ENCODE measurements at regions not wholly inside any gene's neighbourhood (a gene's known extent, or its start where the extent isn't known, plus 50 kb on each side); places are given as distances from the start of the nearest gene placed in this dataset.

- Histone ChIP-seq H3K4me3 (ENCODE audit: low read depth, low read length) (no peak overlapping the region), H3K27ac (no peak overlapping the region), H3K9me3 (ENCODE audit: severe bottlenecking) (no peaks in the 10 kb centered on the region), H3K27me3 (ENCODE audit: insufficient read depth, low read depth, severe bottlenecking) (no peaks in the 10 kb centered on the region), H3K36me3 (no peaks in the 10 kb centered on the region)
- DNase-seq = no peak
- TF ChIP-seq CTCF (IDR thresholded peaks at IDR 0.05; ENCODE audit: low read depth, low read length) = no peak
Measured at GRCh38 chr6:71592643-71593042, 293.7 kb upstream of the RIMS1 start.

- DNase-seq = no peak
- no peak for TF ChIP-seq CTCF (IDR thresholded peaks at IDR 0.05; ENCODE audit: low read depth, low read length)
- Histone ChIP-seq H3K4me3 (ENCODE audit: low read depth, low read length) (no peak overlapping the region), H3K27ac (no peak overlapping the region), H3K27me3 (ENCODE audit: insufficient read depth, low read depth, severe bottlenecking) (no peaks in the 10 kb centered on the region), H3K9me3 (ENCODE audit: severe bottlenecking) (no peaks in the 10 kb centered on the region), H3K36me3 (no peaks in the 10 kb centered on the region)
Measured at GRCh38 chr6:71599359-71599758, 287.0 kb upstream of the RIMS1 start.

GRCh38 chr6:71602385-71603007 is 283.9 kb upstream of the RIMS1 start:
- H3K27ac ChIP-seq = no peak overlapping the region
- no peaks in the 10 kb centered on the region for H3K36me3 ChIP-seq
- H3K4me3 ChIP-seq (ENCODE audit: low read depth, low read length) = no peak overlapping the region
- no peaks in the 10 kb centered on the region for H3K9me3 ChIP-seq (ENCODE audit: severe bottlenecking)
- no peaks in the 10 kb centered on the region for H3K27me3 ChIP-seq (ENCODE audit: insufficient read depth, low read depth, severe bottlenecking)
- TF ChIP-seq CTCF (IDR thresholded peaks at IDR 0.05; ENCODE audit: low read depth, low read length) = no peak
- DNase-seq = no peak

GRCh38 chr6:71603021-71603420 is 283.3 kb upstream of the RIMS1 start:
- TF ChIP-seq CTCF (IDR thresholded peaks at IDR 0.05; ENCODE audit: low read depth, low read length) = no peak
- DNase-seq = no peak
- H3K27ac ChIP-seq = no peak overlapping the region
- no peaks in the 10 kb centered on the region for H3K36me3 ChIP-seq
- no peaks in the 10 kb centered on the region for H3K9me3 ChIP-seq (ENCODE audit: severe bottlenecking)
- no peak overlapping the region for H3K4me3 ChIP-seq (ENCODE audit: low read depth, low read length)
- no peaks in the 10 kb centered on the region for H3K27me3 ChIP-seq (ENCODE audit: insufficient read depth, low read depth, severe bottlenecking)

- DNase-seq = no peak
- Histone ChIP-seq H3K27ac (no peak overlapping the region), H3K9me3 (ENCODE audit: severe bottlenecking) (no peaks in the 10 kb centered on the region), H3K4me3 (ENCODE audit: low read depth, low read length) (no peak overlapping the region), H3K36me3 (no peaks in the 10 kb centered on the region), H3K27me3 (ENCODE audit: insufficient read depth, low read depth, severe bottlenecking) (no peaks in the 10 kb centered on the region)
- no peak for TF ChIP-seq CTCF (IDR thresholded peaks at IDR 0.05; ENCODE audit: low read depth, low read length)
Measured at GRCh38 chr6:71608646-71609045, 277.7 kb upstream of the RIMS1 start.

GRCh38 chr6:71619836-71620235 is 266.5 kb upstream of the RIMS1 start:
- H3K9me3 ChIP-seq (ENCODE audit: severe bottlenecking) = no peaks in the 10 kb centered on the region
- no peak for DNase-seq
- no peaks in the 10 kb centered on the region for H3K27me3 ChIP-seq (ENCODE audit: insufficient read depth, low read depth, severe bottlenecking)
- no peaks in the 10 kb centered on the region for H3K36me3 ChIP-seq
- H3K27ac ChIP-seq = no peak overlapping the region
- TF ChIP-seq CTCF (IDR thresholded peaks at IDR 0.05; ENCODE audit: low read depth, low read length) = no peak
- no peak overlapping the region for H3K4me3 ChIP-seq (ENCODE audit: low read depth, low read length)

Measured in WERI-Rb-1 (cell line).